Naive thymus-derived CD8-positive, alpha-beta T cell (primary cell): ENCODE measurements at regions not wholly inside any gene's neighbourhood (a gene's known extent, or its start where the extent isn't known, plus 50 kb on each side); places are given as distances from the start of the nearest gene placed in this dataset.

ENCODE experiments used
- ATAC-seq, 2 donors: fragments of 150-1000 bp; cut with Tn5 transposase in 1 of 2; sonication (Bioruptor Pico), chemical (Tn5 transposase) in 1 of 2; 1 replicate in 1 of 2; 2 replicates in 1 of 2; pipeline ENCODE4 v1.10.0; 2021; ENCODE audit warnings: mild to moderate bottlenecking in 2 of 2, moderate library complexity in 2 of 2
- POLR2A ChIA-PET: fragments of 350-600 bp; sonication (Branson Sonifier 250); formaldehyde crosslinking; loops from one replicate; lab custom pipeline; 2021; ENCODE audit warnings: antibody characterized with exemption; lab: Charles Lee
- DNase-seq, 10 donors: peaks; one replicate each; pipeline versions ENCODE4 v3.0.0 to v3.0.0-alpha.2; 2020 to 2022
- H3K27ac Mint-ChIP-seq, 10 donors: one replicate each; pipeline ENCODE4 v1.8.0; 2020 to 2022; ENCODE audit warnings: mild to moderate bottlenecking in 10 of 10, mixed read lengths in 10 of 10, moderate library complexity in 4 of 10, inconsistent platforms in 1 of 10
- H3K27me3 Mint-ChIP-seq, 5 donors: one replicate each; pipeline ENCODE4 v1.8.0; 2021 to 2022; ENCODE audit warnings: mixed read lengths in 5 of 5
- H3K36me3 Mint-ChIP-seq, 3 donors: one replicate each; pipeline ENCODE4 v1.8.0; 2020 to 2022; ENCODE audit warnings: mixed read lengths in 3 of 3, mild to moderate bottlenecking in 2 of 3, inconsistent platforms in 1 of 3
- H3K4me1 Mint-ChIP-seq, 4 donors: one replicate each; pipeline ENCODE4 v1.8.0; 2021 to 2022; ENCODE audit warnings: mixed read lengths in 4 of 4
- H3K4me3 Mint-ChIP-seq, 10 donors: one replicate each; pipeline ENCODE4 v1.8.0; 2020 to 2022; ENCODE audit warnings: mild to moderate bottlenecking in 10 of 10, mixed read lengths in 10 of 10, moderate library complexity in 6 of 10, inconsistent platforms in 1 of 10
- H3K9me3 Mint-ChIP-seq, 9 donors: one replicate each; pipeline ENCODE4 v1.8.0; 2020 to 2022; ENCODE audit warnings: mixed read lengths in 9 of 9, mild to moderate bottlenecking in 3 of 9, inconsistent platforms in 1 of 9, moderate library complexity in 1 of 9

DNA sequence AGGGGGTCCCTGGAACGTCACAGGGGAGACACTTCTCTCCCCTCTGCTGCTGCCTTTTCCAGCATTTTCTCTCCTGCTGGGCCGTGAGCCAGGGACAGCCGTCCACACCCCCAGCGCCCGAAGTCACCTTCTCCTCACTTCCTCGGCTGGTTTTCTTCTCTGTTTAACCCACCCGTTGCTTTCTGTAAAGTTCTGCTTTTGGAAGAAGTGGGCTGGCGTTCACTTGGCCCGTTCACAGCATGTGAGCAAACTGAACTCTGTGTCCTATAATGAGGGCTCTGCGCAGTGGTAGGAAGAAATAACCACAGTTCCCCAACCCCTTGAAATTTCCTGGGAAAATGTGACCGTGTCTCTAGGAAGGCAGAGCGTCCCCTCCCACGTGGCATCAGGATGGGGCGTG, 187.0 kb upstream of the HDAC4 start:
- peak overlapping the region in 1 of 10 donors; percentile 24 for H3K27ac Mint-ChIP-seq
- H3K4me3 Mint-ChIP-seq = no peak overlapping the region
- POLR2A ChIA-PET = no interaction called here
- H3K4me1 Mint-ChIP-seq = peaks cover 0 to 4% (median 1%) of the 10 kb centered on the region in 4 donors
- H3K36me3 Mint-ChIP-seq = no peaks in the 10 kb centered on the region
- DNase-seq = peak in 1 of 10 donors; percentile 30
- H3K27me3 Mint-ChIP-seq = peaks cover 0 to 1% (median 0%) of the 10 kb centered on the region in 5 donors
- H3K9me3 Mint-ChIP-seq = peaks cover 0 to 15% (median 0%) of the 10 kb centered on the region in 9 donors
- no peak for ATAC-seq

GRCh38 chr2:239587311-239587731, 186.5 kb upstream of the HDAC4 start:
- H3K4me3 Mint-ChIP-seq = no peak overlapping the region
- POLR2A ChIA-PET = no interaction called here
- peaks cover 0 to 4% (median 1%) of the 10 kb centered on the region in 4 donors for H3K4me1 Mint-ChIP-seq
- peaks cover 0 to 1% (median 0%) of the 10 kb centered on the region in 5 donors for H3K27me3 Mint-ChIP-seq
- ATAC-seq = no peak
- no peaks in the 10 kb centered on the region for H3K36me3 Mint-ChIP-seq
- peak overlapping the region in 1 of 10 donors; percentile 52 for H3K27ac Mint-ChIP-seq
- peak in 1 of 10 donors; percentile 54 for DNase-seq
- H3K9me3 Mint-ChIP-seq = peaks cover 0 to 12% (median 0%) of the 10 kb centered on the region in 9 donors

DNA sequence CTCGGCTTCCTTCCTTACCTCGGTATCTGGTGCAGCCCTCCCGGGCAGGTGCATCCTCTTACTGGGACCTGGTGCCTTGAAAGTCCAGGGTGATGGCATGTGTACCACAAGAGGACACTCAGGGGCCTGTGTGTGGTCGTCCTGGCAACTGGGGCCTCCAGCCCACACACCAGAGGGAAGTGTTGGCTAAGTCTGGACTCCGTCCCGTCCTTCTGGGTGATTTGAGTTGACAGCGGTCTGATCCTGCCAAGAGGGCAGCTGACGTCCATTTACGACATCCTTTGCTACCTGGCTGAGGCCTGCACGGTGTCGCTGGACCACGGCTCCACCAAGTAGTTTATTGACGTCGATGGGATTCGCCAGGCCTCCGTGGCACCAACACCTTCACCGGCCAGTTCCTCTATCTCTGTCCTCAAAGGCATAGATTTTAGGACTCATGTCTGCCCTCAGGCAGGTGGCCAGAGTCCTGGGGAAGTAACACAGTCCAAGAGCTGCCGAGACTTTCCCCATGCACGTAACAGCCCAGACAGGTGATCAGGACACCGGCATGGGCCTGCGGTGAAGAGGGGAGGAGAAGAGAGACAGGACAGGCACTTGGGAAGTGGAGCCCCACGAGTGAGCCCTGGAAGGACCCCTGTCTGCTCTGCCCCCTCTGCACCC, 186.0 kb upstream of the HDAC4 start:
- H3K9me3 Mint-ChIP-seq = peaks cover 0 to 6% (median 0%) of the 10 kb centered on the region in 9 donors
- H3K27ac Mint-ChIP-seq = no peak overlapping the region
- no peak overlapping the region for H3K4me3 Mint-ChIP-seq
- H3K27me3 Mint-ChIP-seq = peaks cover 0 to 1% (median 0%) of the 10 kb centered on the region in 5 donors
- POLR2A ChIA-PET = no interaction called here
- no peaks in the 10 kb centered on the region for H3K36me3 Mint-ChIP-seq
- ATAC-seq (no peak), DNase-seq (no peak)
- peaks cover 0 to 4% (median 1%) of the 10 kb centered on the region in 4 donors for H3K4me1 Mint-ChIP-seq

GRCh38 chr2:239585422-239585821, 184.6 kb upstream of the HDAC4 start:
- POLR2A ChIA-PET = no interaction called here
- Mint-ChIP-seq H3K27me3 (peaks cover 0 to 1% (median 0%) of the 10 kb centered on the region in 5 donors), H3K27ac (no peak overlapping the region), H3K4me1 (peaks cover 0 to 4% (median 1%) of the 10 kb centered on the region in 4 donors), H3K9me3 (no peaks in the 10 kb centered on the region), H3K4me3 (no peak overlapping the region), H3K36me3 (no peaks in the 10 kb centered on the region)
- ATAC-seq (no peak), DNase-seq (no peak)

GRCh38 chr2:239584986-239585385, 184.2 kb upstream of the HDAC4 start:
- ATAC-seq (no peak), DNase-seq (no peak)
- H3K27me3 Mint-ChIP-seq = peaks cover 0 to 1% (median 0%) of the 10 kb centered on the region in 5 donors
- no peak overlapping the region for H3K4me3 Mint-ChIP-seq
- POLR2A ChIA-PET = no interaction called here
- no peaks in the 10 kb centered on the region for H3K9me3 Mint-ChIP-seq
- peaks cover 0 to 4% (median 1%) of the 10 kb centered on the region in 4 donors for H3K4me1 Mint-ChIP-seq
- H3K36me3 Mint-ChIP-seq = no peaks in the 10 kb centered on the region
- peak overlapping the region in 1 of 10 donors; percentile 11 for H3K27ac Mint-ChIP-seq

DNA sequence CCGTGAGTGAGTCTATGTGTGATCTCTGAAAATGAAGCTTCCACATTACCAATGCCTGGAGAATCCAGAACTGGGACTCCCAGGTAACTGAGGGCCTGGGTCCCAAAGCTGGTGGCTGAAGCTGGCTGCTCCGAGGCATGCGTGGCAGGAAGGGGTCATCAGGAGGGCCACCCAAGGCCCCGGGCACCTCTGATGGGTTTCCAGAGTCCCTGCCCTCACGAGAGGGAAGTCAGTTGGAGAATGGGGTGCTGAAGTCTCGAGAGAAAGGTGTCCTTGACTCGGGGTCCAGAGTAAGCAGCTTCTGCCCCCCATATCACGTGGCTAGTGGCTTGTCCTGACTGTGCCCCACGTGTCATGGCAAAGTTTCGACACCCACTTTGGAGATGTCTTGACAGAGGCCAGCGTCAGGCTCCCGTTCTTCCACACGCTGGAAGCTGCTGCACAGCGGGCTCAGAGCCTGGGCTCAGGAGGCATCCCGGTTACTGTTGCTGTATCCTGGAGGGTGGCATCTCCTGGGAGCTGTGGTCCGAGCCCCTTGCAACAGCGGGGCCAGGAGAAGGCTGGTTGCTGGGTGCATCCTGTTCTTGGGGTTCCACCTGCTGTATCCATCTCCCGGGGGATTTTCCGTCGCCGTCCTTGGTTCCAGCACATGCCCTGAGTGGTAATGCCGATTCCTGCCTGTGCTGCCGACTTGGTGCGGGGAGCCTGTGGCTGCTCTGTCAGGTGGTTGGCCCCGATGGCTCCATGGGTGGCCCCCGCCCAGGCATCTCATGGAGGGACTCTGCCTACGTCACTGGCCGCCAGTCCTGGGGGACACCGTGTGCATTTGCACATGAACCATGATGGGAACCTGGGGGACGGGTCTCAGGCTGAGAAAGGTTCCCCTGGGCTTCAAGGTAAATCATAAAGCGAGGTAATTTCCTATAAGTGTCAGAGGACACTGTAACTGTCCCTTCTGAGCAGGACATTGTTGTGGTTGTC, 183.3 kb upstream of the HDAC4 start:
- H3K27ac Mint-ChIP-seq = no peak overlapping the region
- H3K36me3 Mint-ChIP-seq = no peaks in the 10 kb centered on the region
- ATAC-seq (no peak), DNase-seq (no peak)
- no peak overlapping the region for H3K4me3 Mint-ChIP-seq
- H3K27me3 Mint-ChIP-seq = peaks cover 0 to 1% (median 0%) of the 10 kb centered on the region in 5 donors
- POLR2A ChIA-PET = no interaction called here
- peaks cover 0 to 2% (median under 1%) of the 10 kb centered on the region in 4 donors for H3K4me1 Mint-ChIP-seq
- no peaks in the 10 kb centered on the region for H3K9me3 Mint-ChIP-seq

DNA sequence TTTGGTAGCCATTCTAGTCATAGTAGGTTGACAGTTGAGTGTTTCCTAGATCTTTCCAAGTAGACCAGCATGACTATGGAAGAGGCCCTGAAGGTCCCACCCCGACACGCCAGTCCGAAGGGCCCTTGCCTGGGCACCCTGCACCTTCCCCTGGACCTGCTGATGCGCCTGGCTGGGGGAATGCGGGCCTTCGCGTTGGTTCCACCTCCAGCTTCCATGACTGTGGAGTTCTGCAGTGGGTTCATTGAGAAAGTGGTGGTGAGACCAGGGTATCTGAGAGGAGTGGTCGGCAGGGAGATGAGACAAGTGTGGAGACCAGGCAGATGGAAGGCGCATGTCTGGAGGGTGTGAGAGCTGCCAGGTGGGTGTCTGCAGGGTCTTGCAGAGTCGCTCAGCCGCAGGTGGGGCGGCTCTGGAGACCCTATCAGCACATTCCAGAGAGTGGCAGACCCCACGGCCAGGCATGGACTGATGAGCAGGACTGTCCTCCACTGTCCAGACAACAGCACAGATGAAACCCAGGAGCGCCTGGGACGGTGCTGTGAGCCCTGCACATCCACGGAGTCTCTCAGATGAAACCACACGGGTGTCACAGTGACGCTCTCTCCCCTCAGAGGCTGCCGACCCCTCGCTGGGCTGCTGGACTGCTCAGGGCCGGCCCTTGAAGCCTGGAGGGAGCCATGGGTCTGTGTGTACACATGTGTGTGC, 182.5 kb upstream of the HDAC4 start:
- peaks cover 0 to 2% (median under 1%) of the 10 kb centered on the region in 4 donors for H3K4me1 Mint-ChIP-seq
- ATAC-seq (no peak), DNase-seq (no peak)
- POLR2A ChIA-PET = no interaction called here
- no peaks in the 10 kb centered on the region for H3K36me3 Mint-ChIP-seq
- H3K27me3 Mint-ChIP-seq = peaks cover 0 to 1% (median 0%) of the 10 kb centered on the region in 5 donors
- H3K27ac Mint-ChIP-seq = no peak overlapping the region
- no peaks in the 10 kb centered on the region for H3K9me3 Mint-ChIP-seq
- H3K4me3 Mint-ChIP-seq = no peak overlapping the region

DNA sequence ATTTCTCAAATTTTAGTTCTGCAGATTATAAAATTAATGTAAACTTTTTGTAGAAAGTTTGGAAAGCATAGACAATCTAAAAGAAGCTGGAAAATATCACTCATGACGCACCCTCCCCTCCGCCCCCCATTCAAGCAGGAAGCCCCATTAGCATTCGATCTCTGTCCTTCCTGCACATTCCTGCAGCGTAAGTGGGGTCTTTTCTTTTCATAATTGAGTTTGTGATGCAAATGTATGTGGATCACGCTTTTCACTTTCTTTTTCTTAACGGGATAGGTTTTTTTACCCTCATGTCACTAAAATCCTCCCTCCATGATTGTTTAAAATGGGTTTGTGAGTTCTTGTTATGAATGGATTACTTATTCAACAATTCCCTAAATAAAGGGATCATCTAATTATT, 181.7 kb upstream of the HDAC4 start:
- Mint-ChIP-seq H3K9me3 (no peaks in the 10 kb centered on the region), H3K27ac (no peak overlapping the region), H3K4me1 (no peaks in the 10 kb centered on the region), H3K4me3 (no peak overlapping the region), H3K36me3 (no peaks in the 10 kb centered on the region), H3K27me3 (no peaks in the 10 kb centered on the region)
- POLR2A ChIA-PET = no interaction called here
- no peak for ATAC-seq
- DNase-seq = no peak

DNA sequence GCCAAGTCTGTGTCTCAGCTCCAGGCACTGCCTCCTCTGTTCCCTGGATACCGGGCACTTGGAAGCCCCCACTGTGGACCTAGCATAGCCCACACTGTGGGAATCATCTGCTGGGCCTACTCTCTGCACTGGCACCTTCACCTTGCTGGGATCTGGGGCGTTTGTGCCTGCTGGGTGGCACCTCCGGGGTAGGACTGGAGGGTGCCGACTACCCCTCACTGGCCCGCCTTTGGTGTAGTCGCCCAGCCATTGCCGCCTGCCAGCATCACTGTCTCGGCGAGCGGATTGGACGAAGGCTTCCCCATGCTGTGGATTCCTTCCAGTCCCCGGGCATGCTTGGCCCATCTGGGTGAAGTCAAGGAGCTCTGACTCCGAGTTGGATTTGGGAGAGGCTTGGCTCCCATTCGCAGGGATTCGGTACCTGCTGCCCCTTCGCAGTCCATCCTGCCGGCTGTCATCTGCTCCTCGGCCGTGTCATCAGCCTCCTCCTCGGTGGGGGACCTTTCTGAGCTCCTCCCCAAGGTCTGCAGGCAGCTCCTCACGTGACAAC, 180.6 kb upstream of the HDAC4 start:
- Mint-ChIP-seq H3K4me1 (no peaks in the 10 kb centered on the region), H3K4me3 (no peak overlapping the region), H3K36me3 (no peaks in the 10 kb centered on the region), H3K27ac (no peak overlapping the region), H3K27me3 (no peaks in the 10 kb centered on the region), H3K9me3 (no peaks in the 10 kb centered on the region)
- DNase-seq (no peak), ATAC-seq (no peak)
- POLR2A ChIA-PET = no interaction called here

DNA sequence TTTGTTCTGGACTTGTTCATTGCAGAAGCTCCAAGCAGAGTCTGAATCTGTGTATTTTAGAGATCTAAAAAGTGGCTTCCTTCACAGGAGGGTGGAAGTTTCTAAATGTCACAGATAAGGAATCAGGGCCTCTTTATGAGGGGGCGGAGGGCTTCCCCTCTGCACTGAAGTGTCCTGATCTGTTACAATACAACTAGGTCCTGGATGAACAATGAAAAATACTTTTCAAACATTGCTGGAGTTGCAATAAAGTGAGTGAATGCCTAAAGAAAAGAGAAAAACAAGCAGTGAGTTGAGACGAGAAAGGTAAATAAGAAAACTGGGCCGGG, 179.3 kb upstream of the HDAC4 start:
- DNase-seq = no peak
- Mint-ChIP-seq H3K27ac (no peak overlapping the region), H3K4me1 (no peaks in the 10 kb centered on the region), H3K4me3 (no peak overlapping the region), H3K36me3 (no peaks in the 10 kb centered on the region), H3K9me3 (no peaks in the 10 kb centered on the region), H3K27me3 (no peaks in the 10 kb centered on the region)
- POLR2A ChIA-PET = no interaction called here
- ATAC-seq = no peak

DNA sequence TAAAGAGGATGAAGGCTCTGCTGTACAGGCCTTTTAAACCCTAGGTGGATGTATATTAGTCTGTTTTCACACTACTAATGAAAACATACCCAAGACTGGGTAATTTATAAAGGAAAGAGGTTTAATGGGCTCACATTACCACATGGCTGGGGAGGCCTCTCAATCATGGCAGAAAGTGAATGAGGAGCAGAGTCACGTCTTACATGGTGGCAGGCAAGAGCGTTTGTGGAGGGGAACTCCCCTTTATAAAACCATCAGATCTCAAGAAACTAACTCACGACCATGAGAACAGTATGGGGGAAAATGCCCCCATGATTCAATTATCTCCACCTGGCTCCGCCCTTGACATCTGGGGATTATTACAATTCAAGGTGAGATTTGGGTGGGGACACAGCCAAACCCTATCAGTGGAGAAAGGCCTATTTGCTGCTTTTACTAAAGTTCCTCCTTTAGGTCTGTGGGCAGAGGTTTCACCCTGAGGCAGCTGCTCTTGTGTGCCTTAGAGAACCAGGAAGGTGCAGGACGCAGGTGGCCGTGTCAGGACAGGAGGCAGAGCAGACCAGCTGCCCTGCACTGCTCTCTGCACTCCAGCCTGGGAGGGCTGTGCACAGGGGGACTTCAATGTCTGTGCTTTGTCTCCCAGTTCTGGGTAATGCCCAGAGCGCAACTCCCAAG, 178.8 kb upstream of the HDAC4 start:
- Mint-ChIP-seq H3K27ac (no peak overlapping the region), H3K4me1 (no peaks in the 10 kb centered on the region), H3K36me3 (no peaks in the 10 kb centered on the region), H3K9me3 (no peaks in the 10 kb centered on the region), H3K27me3 (no peaks in the 10 kb centered on the region), H3K4me3 (no peak overlapping the region)
- ATAC-seq (no peak), DNase-seq (no peak)
- POLR2A ChIA-PET = no interaction called here

DNA sequence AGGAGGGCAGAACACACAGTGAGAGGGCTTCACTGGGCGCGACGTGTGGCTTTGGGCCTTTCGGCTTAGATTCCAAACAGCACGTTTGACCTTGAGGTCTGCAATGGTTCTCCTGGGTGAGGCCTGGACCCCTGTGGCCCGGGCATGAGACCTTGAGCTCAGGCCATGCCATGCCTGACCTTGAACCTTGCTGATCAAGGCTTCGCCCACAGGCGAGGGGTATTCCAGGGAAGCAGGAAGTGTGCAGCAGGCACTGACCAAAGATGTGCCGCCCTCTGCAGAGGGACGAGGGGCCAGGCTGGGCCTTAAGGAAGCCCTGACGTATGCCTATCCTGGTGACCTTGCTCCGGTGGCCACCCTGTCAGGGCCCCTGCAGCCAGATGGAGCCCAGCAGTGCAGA, 178.3 kb upstream of the HDAC4 start:
- no peaks in the 10 kb centered on the region for H3K36me3 Mint-ChIP-seq
- ATAC-seq (no peak), DNase-seq (no peak)
- H3K27me3 Mint-ChIP-seq = no peaks in the 10 kb centered on the region
- no peaks in the 10 kb centered on the region for H3K9me3 Mint-ChIP-seq
- H3K4me1 Mint-ChIP-seq = no peaks in the 10 kb centered on the region
- no peak overlapping the region for H3K27ac Mint-ChIP-seq
- POLR2A ChIA-PET = no interaction called here
- no peak overlapping the region for H3K4me3 Mint-ChIP-seq
